SJSA1 (cell line): ENCODE measurements at regions not wholly inside any gene's neighbourhood (a gene's known extent, or its start where the extent isn't known, plus 50 kb on each side); places are given as distances from the start of the nearest gene placed in this dataset.

Experiments used
- DNase-seq, 2 experiments: peaks; one replicate each; pipeline ENCODE4 v3.0.0-alpha.2; 2015 to 2020; ENCODE audit warnings: low spot score in 2 of 2, low read depth in 1 of 2
- H3K27ac ChIP-seq: fragments of 250-450 bp; sonication (Bioruptor Pico); 2 replicates; pipeline ENCODE4 v1.5.1; 2020; ENCODE audit warnings: mild to moderate bottlenecking, moderate library complexity
- H3K27me3 ChIP-seq: fragments of 250-450 bp; sonication (Bioruptor Pico); replicated peaks from 2 replicates; pipeline ENCODE4 v1.5.1; 2020; ENCODE audit warnings: mild to moderate bottlenecking, moderate library complexity
- H3K36me3 ChIP-seq: fragments of 250-450 bp; sonication (Bioruptor Pico); 2 replicates; pipeline ENCODE4 v1.5.1; 2020; ENCODE audit warnings: mild to moderate bottlenecking
- H3K4me1 ChIP-seq: fragments of 250-450 bp; sonication (Bioruptor Pico); replicated peaks from 2 replicates; pipeline ENCODE4 v1.6.1; 2021; ENCODE audit warnings: mild to moderate bottlenecking
- H3K4me3 ChIP-seq: fragments of 250-450 bp; sonication (Bioruptor Pico); 2 replicates; pipeline ENCODE4 v1.5.1; 2020; ENCODE audit warnings: mild to moderate bottlenecking
- H3K9me3 ChIP-seq: fragments of 250-450 bp; sonication (Bioruptor Pico); replicated peaks from 2 replicates; pipeline ENCODE4 v1.5.1; 2020; ENCODE audit warnings: mild to moderate bottlenecking

DNA sequence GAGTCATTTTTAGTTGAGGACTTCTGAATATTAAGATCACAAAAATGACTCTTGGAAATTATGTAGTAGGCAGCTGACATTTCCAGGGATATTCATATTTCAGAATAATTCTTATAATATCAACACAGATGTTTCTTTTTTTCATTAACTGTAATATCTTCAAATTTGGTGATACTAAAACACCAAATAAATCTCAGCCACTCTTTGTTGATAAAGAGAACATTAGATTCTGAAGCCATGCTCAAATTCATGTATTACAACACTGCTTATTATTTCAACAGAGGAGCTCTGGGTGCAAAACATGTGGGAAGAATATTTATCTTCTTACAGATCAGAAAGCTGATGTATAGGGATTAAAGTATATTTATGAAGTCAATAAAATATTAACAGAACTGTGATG is 355.4 kb downstream of the CRPPA start:
- no peak for DNase-seq

DNA sequence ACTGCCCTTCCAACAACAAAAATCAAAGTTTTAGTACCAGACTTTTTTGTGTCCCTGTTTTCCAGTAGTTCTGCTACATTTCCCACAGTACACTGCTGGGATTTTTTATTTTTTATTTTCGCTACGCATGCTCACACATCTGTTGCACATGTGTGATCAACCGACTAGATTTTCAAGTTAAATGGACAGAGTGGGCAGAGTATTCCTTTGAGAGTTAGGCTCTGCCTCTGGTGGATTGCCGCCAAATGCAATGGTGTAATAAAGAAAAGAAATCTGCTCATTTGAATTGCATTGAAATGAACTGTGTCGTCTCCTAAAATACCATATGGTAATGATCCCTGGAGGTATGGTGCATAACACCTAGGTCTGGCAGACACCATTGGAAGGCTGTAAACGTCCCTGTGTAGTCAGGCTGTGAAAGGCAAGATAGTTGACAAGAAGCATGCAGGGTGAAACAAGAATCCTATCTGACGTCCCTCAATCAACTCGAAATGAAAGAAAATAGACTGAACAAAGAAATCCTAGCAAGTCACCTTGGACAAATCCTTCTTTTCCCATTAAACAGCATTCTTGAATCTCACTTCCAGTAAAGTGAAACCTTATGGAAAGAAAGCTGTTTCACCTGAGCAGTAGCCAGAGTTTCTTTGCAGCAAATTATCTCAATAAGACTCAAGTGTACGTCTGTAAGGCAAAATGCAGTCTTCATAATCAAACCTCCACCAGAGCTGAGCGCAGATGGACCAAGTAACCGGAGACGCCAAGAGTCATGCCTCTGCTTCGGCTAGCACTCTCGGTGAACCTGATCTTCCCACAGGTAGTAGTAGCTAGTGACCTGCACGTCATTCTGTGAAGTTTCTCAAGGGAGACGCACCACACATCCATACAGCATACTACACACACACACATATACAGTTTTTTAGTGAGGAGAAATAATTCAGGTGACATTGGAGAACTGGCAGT is 357.3 kb downstream of the CRPPA start:
- 0 out of 2 replicates have a peak, but pooled peaks cover 7% of the 10 kb centered on the region for H3K27me3 ChIP-seq
- H3K27ac ChIP-seq: no peak overlapping the region
- no peaks in the 10 kb centered on the region for H3K9me3 ChIP-seq
- no peak overlapping the region for H3K4me3 ChIP-seq
- DNase-seq: no peak
- no peaks in the 10 kb centered on the region for H3K4me1 ChIP-seq
- no peaks in the 10 kb centered on the region for H3K36me3 ChIP-seq

More for the DNA sequence above, 355.4 kb downstream of the CRPPA start:
- H3K27ac ChIP-seq: no peak overlapping the region
- H3K36me3 ChIP-seq: no peaks in the 10 kb centered on the region
- 0 out of 2 replicates have a peak, but pooled peaks cover 7% of the 10 kb centered on the region for H3K27me3 ChIP-seq
- no peaks in the 10 kb centered on the region for H3K4me1 ChIP-seq
- H3K4me3 ChIP-seq: no peak overlapping the region
- no peaks in the 10 kb centered on the region for H3K9me3 ChIP-seq

DNA sequence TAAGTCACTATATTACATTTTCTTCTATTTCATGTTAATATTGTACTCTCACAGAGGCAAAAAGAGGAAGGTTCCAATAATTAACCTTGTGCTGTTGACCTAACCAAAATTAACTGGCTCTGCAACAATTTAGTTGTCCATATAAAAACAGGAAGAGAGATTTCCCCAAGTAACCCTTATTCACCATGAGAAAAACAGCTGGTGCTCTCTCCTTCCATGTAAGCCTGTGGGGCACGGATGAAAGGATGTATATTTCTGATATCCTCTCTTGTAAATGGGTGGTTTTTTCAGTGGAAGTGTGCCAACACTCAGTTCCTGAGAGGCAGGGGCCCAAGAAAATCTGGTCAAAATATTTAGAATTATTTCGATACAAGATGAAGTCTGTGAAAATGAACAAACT is 358.1 kb downstream of the CRPPA start:
- Histone ChIP-seq H3K4me3 (no peak overlapping the region), H3K9me3 (no peaks in the 10 kb centered on the region), H3K27ac (no peak overlapping the region), H3K27me3 (0 out of 2 replicates have a peak, but pooled peaks cover 7% of the 10 kb centered on the region), H3K36me3 (no peaks in the 10 kb centered on the region), H3K4me1 (no peaks in the 10 kb centered on the region)
- no peak for DNase-seq

DNA sequence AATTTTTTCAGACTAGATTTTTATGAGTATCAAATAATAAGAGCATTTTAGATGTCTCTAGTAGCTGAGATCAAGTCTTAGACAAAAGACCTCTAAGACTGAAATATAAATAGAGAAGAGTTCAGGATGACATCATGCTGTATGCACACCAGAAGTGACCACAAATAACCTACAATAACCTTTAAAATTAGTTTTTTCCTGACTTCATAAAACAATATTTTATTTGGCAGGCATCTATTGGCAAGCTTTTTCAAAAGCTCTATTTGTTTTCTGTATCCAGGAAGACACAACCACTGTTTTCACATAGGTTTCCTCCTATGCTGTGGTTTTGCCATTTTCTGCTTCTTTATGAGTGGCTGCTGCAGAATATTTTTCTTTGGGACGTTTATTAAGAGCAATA is 359.1 kb downstream of the CRPPA start:
- no peak for DNase-seq
- Histone ChIP-seq H3K4me3 (no peak overlapping the region), H3K36me3 (no peaks in the 10 kb centered on the region), H3K27me3 (0 out of 2 replicates have a peak, but pooled peaks cover 7% of the 10 kb centered on the region), H3K9me3 (no peaks in the 10 kb centered on the region), H3K27ac (no peak overlapping the region), H3K4me1 (no peaks in the 10 kb centered on the region)

DNA sequence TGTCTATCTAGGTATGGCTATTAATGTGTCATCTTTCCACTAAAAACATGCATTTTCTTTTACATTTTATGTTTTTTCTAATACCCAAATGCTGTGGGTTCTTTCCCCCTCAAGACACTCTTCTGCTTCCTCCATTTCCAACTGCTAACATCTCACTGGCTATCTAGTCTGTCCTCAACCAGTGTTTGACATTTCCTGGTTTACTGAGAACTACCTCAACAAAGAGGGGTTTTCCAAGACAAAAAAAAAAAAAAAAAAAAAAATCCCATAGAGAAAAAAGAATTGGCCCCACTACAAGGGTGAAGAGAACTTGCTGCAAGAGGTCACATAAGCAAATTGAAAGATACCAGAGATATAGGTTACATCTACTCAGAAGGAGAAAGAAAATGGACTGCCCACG is 359.7 kb downstream of the CRPPA start:
- Histone ChIP-seq H3K9me3 (no peaks in the 10 kb centered on the region), H3K4me1 (no peaks in the 10 kb centered on the region), H3K27ac (no peak overlapping the region), H3K36me3 (no peaks in the 10 kb centered on the region), H3K27me3 (0 out of 2 replicates have a peak, but pooled peaks cover 7% of the 10 kb centered on the region), H3K4me3 (no peak overlapping the region)
- no peak for DNase-seq

DNA sequence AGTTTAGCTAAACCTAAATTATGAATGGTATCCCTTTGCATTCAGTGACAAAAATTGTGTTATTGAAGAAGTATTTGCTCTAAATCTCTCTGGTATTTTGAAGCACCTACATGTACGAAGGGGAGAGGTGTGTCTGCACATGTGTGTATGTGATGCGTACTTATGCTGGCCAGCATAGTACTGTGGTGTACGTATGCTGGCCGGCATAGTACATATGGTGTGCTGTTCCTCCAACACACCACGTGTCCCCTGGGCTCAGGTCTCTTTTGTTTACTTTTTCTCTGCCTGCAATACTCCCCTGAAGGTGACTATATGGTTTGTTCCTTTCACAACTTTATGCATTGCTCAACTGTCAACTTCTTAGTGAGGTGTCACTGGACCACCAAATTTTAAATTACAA is 360.3 kb downstream of the CRPPA start:
- Histone ChIP-seq H3K36me3 (no peaks in the 10 kb centered on the region), H3K27ac (no peak overlapping the region), H3K9me3 (no peaks in the 10 kb centered on the region), H3K4me3 (no peak overlapping the region), H3K4me1 (no peaks in the 10 kb centered on the region), H3K27me3 (0 out of 2 replicates have a peak, but pooled peaks cover 7% of the 10 kb centered on the region)
- DNase-seq: no peak

DNA sequence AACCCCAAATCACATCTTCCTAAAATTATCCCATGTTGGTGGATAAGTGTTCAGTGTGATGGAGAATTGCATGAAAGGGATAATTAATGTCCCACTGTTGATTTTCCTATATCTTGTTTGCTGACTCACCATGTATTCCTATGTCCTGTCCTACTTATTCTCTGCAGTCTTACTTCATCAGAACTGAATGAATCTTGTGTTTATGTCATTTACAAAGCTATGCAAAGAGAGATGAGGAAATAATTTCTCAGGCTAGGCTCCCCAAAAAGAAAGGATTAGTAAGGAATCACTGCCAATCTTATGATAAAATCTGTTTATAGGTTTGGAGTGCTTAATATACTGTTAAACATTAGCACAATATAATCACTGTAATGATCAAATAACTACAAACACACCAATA is 360.8 kb downstream of the CRPPA start:
- H3K27me3 ChIP-seq: 0 out of 2 replicates have a peak, but pooled peaks cover 5% of the 10 kb centered on the region
- no peak for DNase-seq
- H3K4me1 ChIP-seq: no peaks in the 10 kb centered on the region
- H3K9me3 ChIP-seq: no peaks in the 10 kb centered on the region
- H3K27ac ChIP-seq: no peak overlapping the region
- no peak overlapping the region for H3K4me3 ChIP-seq
- no peaks in the 10 kb centered on the region for H3K36me3 ChIP-seq

DNA sequence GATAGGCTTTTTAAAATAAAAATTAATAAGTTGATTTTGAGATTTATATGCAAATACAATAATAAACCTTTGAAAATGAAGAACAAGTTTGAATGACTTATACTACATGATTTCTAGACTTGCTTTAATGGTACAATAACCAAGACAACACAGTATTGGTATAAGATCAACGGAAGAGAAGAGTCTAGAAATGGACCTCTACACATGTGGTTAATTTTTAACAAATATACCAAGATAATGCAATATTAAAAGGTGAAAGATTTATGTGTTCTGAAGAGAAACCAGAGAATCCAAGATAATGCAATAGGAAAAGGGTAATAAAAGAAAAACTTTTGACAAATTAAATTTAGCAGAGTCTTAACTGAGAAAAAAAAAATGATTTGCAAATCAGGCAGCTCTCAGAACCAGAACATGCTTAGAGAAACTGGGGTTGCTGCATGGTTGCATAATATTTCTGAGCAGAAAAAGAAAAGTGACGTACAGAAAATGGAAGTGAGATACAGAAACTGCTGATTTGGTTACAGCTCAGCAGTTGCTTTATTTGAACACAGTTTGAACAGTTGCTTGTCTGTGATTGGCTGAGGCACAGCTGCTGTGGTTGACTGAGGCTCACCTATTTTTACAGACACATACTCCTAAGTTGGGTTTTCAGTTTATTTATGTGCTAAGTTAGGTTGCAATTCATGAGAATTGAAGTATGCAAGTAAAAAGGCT is 365.9 kb downstream of the CRPPA start:
- Histone ChIP-seq H3K27ac (no peak overlapping the region), H3K36me3 (no peaks in the 10 kb centered on the region), H3K27me3 (no peaks in the 10 kb centered on the region), H3K4me1 (no peaks in the 10 kb centered on the region), H3K4me3 (no peak overlapping the region), H3K9me3 (no peaks in the 10 kb centered on the region)
- DNase-seq: no peak

DNA sequence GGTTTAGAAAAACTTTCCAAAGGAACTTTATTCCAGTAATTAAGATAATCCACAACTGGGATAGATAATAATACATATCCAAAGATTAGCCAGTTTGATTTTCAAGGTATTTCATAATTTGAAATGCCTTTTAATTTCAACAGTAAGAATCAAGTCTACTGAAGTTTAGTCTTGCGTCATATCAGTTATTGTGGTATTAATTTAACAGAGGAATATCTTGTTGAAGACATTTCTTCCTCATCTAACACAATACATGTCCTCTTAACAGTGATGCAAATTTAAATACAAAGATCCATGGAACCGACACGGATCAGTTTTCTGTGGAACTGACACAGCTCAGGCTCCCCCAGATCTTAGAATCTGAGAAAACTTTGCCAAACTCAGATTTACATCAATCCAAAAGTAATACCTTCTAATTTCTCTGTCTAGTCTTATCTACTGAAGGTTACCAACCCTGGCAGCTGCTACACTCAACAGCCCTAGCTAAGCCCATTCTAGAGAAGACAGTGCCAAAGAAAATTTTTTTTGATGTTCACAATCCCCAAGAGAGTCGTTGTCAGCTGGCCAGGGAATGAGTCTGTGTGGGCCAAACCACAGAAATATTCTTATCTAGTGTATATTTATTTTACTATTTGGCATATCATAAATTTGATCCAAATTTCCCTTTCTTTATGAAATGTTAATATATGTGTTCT is 365.2 kb upstream of the MEOX2 start:
- no peaks in the 10 kb centered on the region for H3K27me3 ChIP-seq
- no peaks in the 10 kb centered on the region for H3K4me1 ChIP-seq
- DNase-seq: no peak
- no peaks in the 10 kb centered on the region for H3K36me3 ChIP-seq
- no peaks in the 10 kb centered on the region for H3K9me3 ChIP-seq
- H3K4me3 ChIP-seq: no peak overlapping the region
- H3K27ac ChIP-seq: no peak overlapping the region

DNA sequence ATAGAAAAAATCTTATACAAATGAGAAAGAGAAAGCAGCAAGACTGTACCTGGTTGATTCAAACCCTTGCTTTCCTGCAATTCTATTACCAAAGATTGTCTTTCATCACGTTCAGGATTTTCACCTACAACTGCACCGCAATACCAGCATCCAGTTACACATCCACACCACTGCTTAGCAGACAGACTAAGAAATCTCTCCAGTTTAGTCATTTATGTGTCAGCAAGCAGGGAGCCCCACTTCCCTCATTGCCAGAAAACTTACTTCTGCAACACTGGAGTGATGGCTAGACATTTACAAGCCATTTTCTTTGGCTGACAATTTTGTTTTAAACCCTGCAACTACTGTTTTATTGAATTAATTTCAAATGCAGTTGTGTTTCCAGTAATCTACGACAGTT is 359.6 kb upstream of the MEOX2 start:
- DNase-seq: no peak

DNA sequence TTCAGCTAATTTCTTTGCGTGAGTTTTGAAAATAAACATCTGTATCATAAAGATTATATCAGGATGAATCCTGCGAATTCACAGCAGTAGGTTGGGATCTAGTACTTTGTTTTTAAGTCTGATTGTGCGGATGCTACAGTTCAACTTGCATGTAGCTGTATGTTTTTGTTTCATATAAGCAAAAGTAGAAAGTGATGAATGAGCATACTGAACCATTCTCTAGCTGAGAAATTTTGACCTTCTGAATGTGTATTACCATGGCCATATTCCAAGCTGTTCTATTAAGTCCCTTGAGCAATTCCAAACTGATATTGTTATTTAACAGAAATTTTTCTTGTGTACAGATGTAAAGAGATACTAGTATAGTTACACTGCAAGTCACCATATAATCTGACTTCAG is 358.8 kb upstream of the MEOX2 start:
- Histone ChIP-seq H3K27me3 (no peaks in the 10 kb centered on the region), H3K27ac (no peak overlapping the region), H3K4me3 (no peak overlapping the region), H3K36me3 (no peaks in the 10 kb centered on the region), H3K9me3 (no peaks in the 10 kb centered on the region), H3K4me1 (peaks cover 5% of the 10 kb centered on the region; the same call in 1 of the 2 replicates)
- no peak for DNase-seq

More for the DNA sequence above, 359.6 kb upstream of the MEOX2 start:
- no peaks in the 10 kb centered on the region for H3K27me3 ChIP-seq
- H3K27ac ChIP-seq: no peak overlapping the region
- peaks cover 5% of the 10 kb centered on the region; the same call in 1 of the 2 replicates for H3K4me1 ChIP-seq
- H3K36me3 ChIP-seq: no peaks in the 10 kb centered on the region
- H3K4me3 ChIP-seq: no peak overlapping the region
- H3K9me3 ChIP-seq: no peaks in the 10 kb centered on the region

DNA sequence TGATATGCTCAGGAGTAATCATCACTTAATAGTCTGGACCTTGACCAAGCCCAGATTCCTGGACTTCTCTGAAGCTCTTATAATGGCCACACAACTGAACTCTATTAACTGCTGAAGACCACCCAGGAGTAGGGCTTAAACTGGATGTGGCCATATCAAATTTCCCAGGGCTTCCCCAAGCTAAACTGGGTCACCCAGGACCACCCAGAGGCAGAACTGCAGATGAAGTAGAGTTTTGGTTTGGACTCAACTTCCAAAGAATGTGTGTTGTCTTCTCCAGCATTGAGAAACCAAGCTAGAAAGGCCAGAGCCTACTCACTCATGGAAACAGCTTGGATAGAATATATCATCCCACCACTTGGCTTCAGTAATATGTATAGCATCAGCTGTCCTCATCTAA is 358.2 kb upstream of the MEOX2 start:
- Histone ChIP-seq H3K27me3 (no peaks in the 10 kb centered on the region), H3K4me1 (peaks cover 5% of the 10 kb centered on the region; the same call in 1 of the 2 replicates), H3K4me3 (no peak overlapping the region), H3K27ac (no peak overlapping the region), H3K36me3 (no peaks in the 10 kb centered on the region), H3K9me3 (no peaks in the 10 kb centered on the region)
- DNase-seq: peak in 1 of 2 experiments; percentile 16

DNA sequence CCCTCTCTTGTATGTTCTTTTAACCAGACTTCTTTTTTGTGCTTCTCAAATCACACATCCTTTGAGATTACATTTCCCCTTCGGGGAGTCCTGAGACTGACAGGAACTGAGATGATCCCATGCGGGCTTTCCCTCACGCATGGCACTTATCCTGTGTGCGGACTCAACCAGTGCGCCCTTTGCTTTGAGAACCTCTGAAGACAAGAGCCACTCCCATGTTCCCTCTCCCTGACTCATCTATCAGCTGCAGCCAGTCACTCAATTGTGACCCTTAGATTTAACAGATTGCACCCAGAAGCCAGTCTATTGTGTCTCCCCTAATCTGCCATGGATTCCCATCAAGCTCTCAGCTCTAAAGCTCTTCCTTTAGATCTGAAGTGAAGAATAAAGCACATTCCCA is 353.9 kb upstream of the MEOX2 start:
- no peak for DNase-seq
- Histone ChIP-seq H3K4me1 (peaks cover 5% of the 10 kb centered on the region; the same call in 1 of the 2 replicates), H3K27me3 (no peaks in the 10 kb centered on the region), H3K4me3 (no peak overlapping the region), H3K9me3 (no peaks in the 10 kb centered on the region), H3K36me3 (no peaks in the 10 kb centered on the region), H3K27ac (no peak overlapping the region)
